Heart right ventricle (tissue), 16 donors: ENCODE measurements at regions not wholly inside any gene's neighbourhood (a gene's known extent, or its start where the extent isn't known, plus 50 kb on each side); places are given as distances from the start of the nearest gene placed in this dataset.

Source experiments
- ATAC-seq, 8 donors: fragments of 200-7000 bp; cut with Tn5 transposase; one replicate each; pipeline ENCODE4 v1.9.1; 2020; ENCODE audit warnings: mild to moderate bottlenecking in 8 of 8, moderate library complexity in 8 of 8, moderate number of reproducible peaks in 1 of 8
- DNase-seq, 2 donors: peaks; one replicate each; pipeline ENCODE4 v3.0.0-alpha.2; 2020
- H3K27ac ChIP-seq, 10 donors: fragments of 200-600 bp; sonication (generic) in 2 of 10; one replicate each; pipeline versions ENCODE4 v1.5.0 to v1.8.0; 2020 to 2022; ENCODE audit warnings: mild to moderate bottlenecking in 3 of 10
- H3K27me3 ChIP-seq, 7 donors: fragments of 200-600 bp; one replicate each; pipeline ENCODE4 v1.8.0; 2021 to 2022; ENCODE audit warnings: mild to moderate bottlenecking in 2 of 7
- H3K36me3 ChIP-seq, 9 donors: fragments of 200-600 bp; sonication (generic) in 1 of 9; one replicate each; pipeline versions ENCODE4 v1.5.0 to v1.8.0; 2020 to 2022; ENCODE audit warnings: mild to moderate bottlenecking in 2 of 9
- H3K4me1 ChIP-seq, 9 donors: fragments of 200-600 bp; sonication (generic) in 1 of 9; one replicate each; pipeline versions ENCODE4 v1.5.0 to v1.8.0; 2020 to 2022; ENCODE audit warnings: mild to moderate bottlenecking in 4 of 9
- H3K4me3 ChIP-seq, 10 donors: fragments of 200-600 bp; sonication (generic) in 2 of 10; one replicate each; pipeline versions ENCODE4 v1.5.0 to v1.8.0; 2020 to 2022; ENCODE audit warnings: mild to moderate bottlenecking in 7 of 10, moderate library complexity in 2 of 10
- H3K9me3 ChIP-seq, 11 donors: fragments of 200-600 bp in 10 of 11; sonication (generic) in 2 of 11; one replicate each; pipeline versions ENCODE4 v1.5.0 to v1.8.0; 2013 to 2022; ENCODE audit warnings: mild to moderate bottlenecking in 2 of 11, control low read depth in 1 of 11, moderate library complexity in 1 of 11
- CTCF ChIP-seq, 9 donors: fragments of 200-600 bp; sonication (generic) in 2 of 9; IDR thresholded peaks; one replicate each; pipeline versions ENCODE4 v1.5.0 to v1.8.0; 2021 to 2022; ENCODE audit warnings: antibody characterized with exemption in 9 of 9, mild to moderate bottlenecking in 5 of 9, moderate library complexity in 1 of 9
- WGBS, 2 donors: extraction: QIAGEN DNeasy Blood & Tissue Kit; methylation state at CpG; one replicate each; pipeline ENCODE4 v1.1.7; 2013; ENCODE audit warnings: inconsistent platforms in 1 of 2; 5-methylcytosine and 5-hydroxymethylcytosine counted together
- intact Hi-C, 10 donors: fragments of 100-400 bp; cut with DNase I; formaldehyde crosslinking; loops; one replicate each; pipeline versions ENCODE4 v1.11.1 to v1.14.2; 2022
- donor health status: Arrhythmogenic right ventricular cardiomyopathy.
- donor health status: ischemic (EF 13 %, LVEDD 7.1; RV severe dilation, severe dysfunction).
- donor health status: healthy with polysubstance abuse.
- donor health status: DM: no; HTN: yes; CAD: no.
- donor health status: DM: no; HTN: no; CAD: no.
- donor health status: ischemic (EF 25% LVEDD 6.9; RV normal size, moderate dysfunction).
- donor health status: ischemic (EF 25% LVEDD 5.7; RV mildly dilated, moderate dysfunction).
- donor health status: healthy.
- donor health status: DM: yes; HTN: yes; CAD: no.
- donor health status: Ischemic cardiomyopathy.
- donor health status: ischemic (EF 35%, LVEDD 5.7; RV mildly dilated, moderate dysfunction).
- donor health status: nonischemic (EF 11% LVEDD 7.7; RV severe dilation, severe dysfunction).
- donor health status: DM: yes; HTN: yes; CAD: no.
- donor health status: PGD.
- donor health status: ischemic (EF 29% LVEDD 5.4; RV normal size, mild dysfunction).
- donor health status: nonischemic (EF 23%, LVEDD 6.1; RV moderate dilation, normal function).

GRCh38 chr3:144756704-144757440, 785.2 kb downstream of the DIPK2A start:
- no peak for DNase-seq
- no peak overlapping the region for H3K27ac ChIP-seq
- H3K9me3 ChIP-seq: peaks cover 0 to 8% (median 0%) of the 10 kb centered on the region in 11 donors
- TF ChIP-seq CTCF (IDR thresholded peaks at IDR 0.05): no peak
- no peaks in the 10 kb centered on the region for H3K36me3 ChIP-seq
- 90 to 93% methylated on average over 22 to 27 of the region's 27 CpGs for WGBS, 2 donors
- intact Hi-C loops: no loop called here
- no peak overlapping the region for H3K4me3 ChIP-seq
- no peaks in the 10 kb centered on the region for H3K4me1 ChIP-seq
- no peak for ATAC-seq
- no peaks in the 10 kb centered on the region for H3K27me3 ChIP-seq

GRCh38 chr3:144760831-144761230, 789.2 kb downstream of the DIPK2A start:
- intact Hi-C loops: no loop called here
- TF ChIP-seq CTCF (IDR thresholded peaks at IDR 0.05): no peak
- ATAC-seq: no peak
- H3K27ac ChIP-seq: no peak overlapping the region
- no peak overlapping the region for H3K4me3 ChIP-seq
- no peaks in the 10 kb centered on the region for H3K36me3 ChIP-seq
- H3K27me3 ChIP-seq: no peaks in the 10 kb centered on the region
- peaks cover 0 to 8% (median 0%) of the 10 kb centered on the region in 11 donors for H3K9me3 ChIP-seq
- no peaks in the 10 kb centered on the region for H3K4me1 ChIP-seq
- 65 to 66% methylated on average over 2 of the region's 2 CpGs for WGBS, 2 donors
- DNase-seq: no peak

GRCh38 chr3:144762091-144762490, 790.5 kb downstream of the DIPK2A start:
- no peaks in the 10 kb centered on the region for H3K36me3 ChIP-seq
- 97 to 99% methylated on average over 1 of the region's 1 CpG for WGBS, 2 donors
- TF ChIP-seq CTCF (IDR thresholded peaks at IDR 0.05): no peak
- no peaks in the 10 kb centered on the region for H3K9me3 ChIP-seq
- H3K4me1 ChIP-seq: no peaks in the 10 kb centered on the region
- no peaks in the 10 kb centered on the region for H3K27me3 ChIP-seq
- intact Hi-C loops: no loop called here
- no peak overlapping the region for H3K27ac ChIP-seq
- no peak for ATAC-seq
- H3K4me3 ChIP-seq: no peak overlapping the region
- DNase-seq: no peak

- Histone ChIP-seq H3K4me1 (no peaks in the 10 kb centered on the region), H3K27ac (no peak overlapping the region), H3K36me3 (no peaks in the 10 kb centered on the region), H3K27me3 (no peaks in the 10 kb centered on the region), H3K9me3 (no peaks in the 10 kb centered on the region), H3K4me3 (peak overlapping the region in 1 of 10 donors; percentile 2)
- ATAC-seq: no peak
- no peak for DNase-seq
- TF ChIP-seq CTCF (IDR thresholded peaks at IDR 0.05): no peak
- 71 to 81% methylated on average over 3 of the region's 3 CpGs for WGBS, 2 donors
- intact Hi-C loops: no loop called here
Observed at GRCh38 chr3:144763878-144764454, 792.3 kb downstream of the DIPK2A start.
